Testis (tissue), 2 donors: ENCODE measurements at regions not wholly inside any gene's neighbourhood (a gene's known extent, or its start where the extent isn't known, plus 50 kb on each side); places are given as distances from the start of the nearest gene placed in this dataset.

Experiments used
- CTCF ChIP-seq, 3 experiments: fragments of 450-650 bp in 2 of 3; fragments of 200-600 bp in 1 of 3; sonication (generic) in 1 of 3; IDR thresholded peaks; one replicate each; pipeline ENCODE4 v1.5.1; 2016 to 2019; ENCODE audit warnings: antibody characterized with exemption in 3 of 3, mild to moderate bottlenecking in 2 of 3, moderate library complexity in 1 of 3
- POLR2A ChIP-seq: fragments of 450-650 bp; IDR thresholded peaks from one replicate; pipeline ENCODE4 v1.6.1; 2017; ENCODE audit warnings: antibody characterized with exemption, mild to moderate bottlenecking, moderate library complexity

- TF ChIP-seq CTCF (IDR thresholded peaks at IDR 0.05) (no peak), POLR2A (no peak)
Observed at GRCh38 chr4:28388471-28388870, 1527.8 kb downstream of the STIM2 start.
